GM12864 (cell line): ENCODE measurements at regions not wholly inside any gene's neighbourhood (a gene's known extent, or its start where the extent isn't known, plus 50 kb on each side); places are given as distances from the start of the nearest gene placed in this dataset.

ENCODE experiments used
- DNase-seq: peaks from one replicate; pipeline ENCODE4 v3.0.0-alpha.2; 2011; ENCODE audit warnings: low read depth
- H3K4me3 ChIP-seq: 2 replicates; pipeline ENCODE4 v1.5.1; 2011; ENCODE audit warnings: mild to moderate bottlenecking, low read depth, low read length, control low read depth
- TF ChIP-seq, protein P1 (sequence below): IDR thresholded peaks from 2 replicates; pipeline ENCODE4 v1.5.1; 2011; ENCODE audit warnings: low read depth, mild to moderate bottlenecking, moderate library complexity, low read length, control low read depth, inconsistent platforms; ENCODE audit errors: missing control alignments

DNA sequence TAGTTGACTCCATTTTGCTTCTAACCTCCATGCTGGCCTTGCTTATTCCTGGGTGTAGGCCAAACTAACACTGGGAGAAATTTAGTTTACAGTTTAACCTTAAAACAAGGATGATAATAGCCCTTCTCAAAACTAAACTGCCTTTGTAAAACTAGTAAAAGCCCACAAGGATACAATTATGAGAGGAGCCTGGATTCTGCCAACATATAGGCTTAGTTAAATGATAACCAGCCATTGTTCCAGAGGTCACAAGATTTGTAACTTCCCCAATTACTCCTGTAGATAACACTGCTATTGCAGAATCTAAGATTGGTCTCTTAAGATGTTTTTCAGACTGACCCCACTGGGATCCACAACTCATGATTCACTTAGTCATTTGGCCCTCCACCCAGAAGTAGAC is 2300.3 kb upstream of the C9orf72 start:
- H3K4me3 ChIP-seq: no peak overlapping the region
- no peak for DNase-seq
- TF ChIP-seq, protein P1, sequence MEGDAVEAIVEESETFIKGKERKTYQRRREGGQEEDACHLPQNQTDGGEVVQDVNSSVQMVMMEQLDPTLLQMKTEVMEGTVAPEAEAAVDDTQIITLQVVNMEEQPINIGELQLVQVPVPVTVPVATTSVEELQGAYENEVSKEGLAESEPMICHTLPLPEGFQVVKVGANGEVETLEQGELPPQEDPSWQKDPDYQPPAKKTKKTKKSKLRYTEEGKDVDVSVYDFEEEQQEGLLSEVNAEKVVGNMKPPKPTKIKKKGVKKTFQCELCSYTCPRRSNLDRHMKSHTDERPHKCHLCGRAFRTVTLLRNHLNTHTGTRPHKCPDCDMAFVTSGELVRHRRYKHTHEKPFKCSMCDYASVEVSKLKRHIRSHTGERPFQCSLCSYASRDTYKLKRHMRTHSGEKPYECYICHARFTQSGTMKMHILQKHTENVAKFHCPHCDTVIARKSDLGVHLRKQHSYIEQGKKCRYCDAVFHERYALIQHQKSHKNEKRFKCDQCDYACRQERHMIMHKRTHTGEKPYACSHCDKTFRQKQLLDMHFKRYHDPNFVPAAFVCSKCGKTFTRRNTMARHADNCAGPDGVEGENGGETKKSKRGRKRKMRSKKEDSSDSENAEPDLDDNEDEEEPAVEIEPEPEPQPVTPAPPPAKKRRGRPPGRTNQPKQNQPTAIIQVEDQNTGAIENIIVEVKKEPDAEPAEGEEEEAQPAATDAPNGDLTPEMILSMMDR: no peak

DNA sequence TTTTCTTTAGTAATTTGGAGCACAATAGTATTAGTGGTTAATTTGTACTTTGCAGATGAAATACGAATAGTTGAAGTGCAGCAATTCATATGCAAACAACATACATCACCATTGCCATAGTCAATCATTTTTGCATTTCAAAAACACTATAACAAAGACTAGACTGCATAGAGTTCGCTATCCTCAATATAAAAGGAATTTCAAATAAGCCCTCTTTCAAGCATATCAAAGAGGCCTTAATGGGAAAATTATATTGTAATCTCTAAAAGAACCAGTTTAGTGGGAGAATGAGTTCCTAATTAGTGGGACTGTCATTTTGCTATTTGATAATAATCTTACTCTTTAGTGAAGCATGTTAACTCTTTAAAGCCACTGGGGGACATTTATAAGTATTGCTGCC is 2302.3 kb upstream of the C9orf72 start:
- no peak for DNase-seq
- H3K4me3 ChIP-seq: no peak overlapping the region
- TF ChIP-seq, protein P1: no peak

DNA sequence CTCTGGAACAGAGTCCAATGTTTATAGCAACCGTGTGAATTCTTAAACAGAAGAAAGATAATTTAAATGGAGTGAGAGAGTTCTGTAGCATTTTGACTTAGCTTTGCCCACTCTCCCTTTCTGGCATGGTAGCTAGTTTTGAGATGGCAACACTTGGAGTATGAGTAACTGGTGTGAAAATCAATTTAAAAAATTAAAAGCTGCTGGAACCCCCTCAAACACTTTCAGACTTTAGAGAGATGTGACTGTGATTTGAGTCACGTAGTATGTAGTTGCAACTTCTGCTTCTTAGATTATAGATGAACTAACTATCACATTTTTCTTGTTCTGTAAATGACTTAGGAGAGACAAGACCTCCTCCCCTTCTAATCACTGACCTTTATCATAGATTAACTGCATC is 2309.5 kb upstream of the C9orf72 start:
- no peak for DNase-seq
- no peak overlapping the region for H3K4me3 ChIP-seq
- TF ChIP-seq, protein P1: no peak

DNA sequence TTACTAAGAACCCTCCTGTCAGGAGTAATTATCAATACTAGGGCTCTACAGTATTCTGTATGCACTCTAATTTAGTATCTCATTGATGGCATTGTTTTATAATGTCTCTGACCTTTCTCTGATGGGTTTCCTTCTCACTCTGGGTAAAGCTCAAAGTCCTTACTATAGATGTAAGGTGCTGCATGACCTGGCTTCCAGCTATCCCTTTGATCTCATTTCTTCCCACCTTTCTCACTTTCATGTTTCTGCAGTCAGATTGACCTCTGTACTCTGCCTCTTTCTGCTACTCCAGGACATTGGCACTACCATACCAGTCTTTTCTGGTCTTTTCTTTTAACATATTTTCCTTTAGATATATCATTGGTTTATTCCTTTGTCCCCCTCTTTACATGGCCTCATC is 2332.8 kb upstream of the C9orf72 start:
- TF ChIP-seq, protein P1: no peak
- no peak overlapping the region for H3K4me3 ChIP-seq
- no peak for DNase-seq

DNA sequence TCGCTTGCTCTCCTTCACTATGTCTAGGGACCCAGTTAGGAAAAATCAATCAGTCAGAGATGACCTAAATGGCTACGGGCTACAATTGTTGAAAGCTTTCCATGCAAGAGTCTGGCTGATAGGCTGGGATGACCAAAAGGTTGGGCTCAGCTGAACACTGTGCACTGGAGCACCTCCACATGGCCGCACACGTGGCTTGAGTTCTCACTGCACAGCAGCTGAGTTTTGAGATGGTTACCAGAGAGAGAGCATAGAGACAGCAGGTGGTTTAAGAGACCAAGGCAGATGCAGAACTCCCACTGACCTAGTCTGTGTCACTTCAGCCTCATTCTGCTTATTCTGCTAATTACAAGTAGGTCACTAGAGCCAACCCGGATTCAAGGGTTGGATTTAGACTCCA is 2354.8 kb upstream of the C9orf72 start:
- no peak overlapping the region for H3K4me3 ChIP-seq
- DNase-seq: no peak
- TF ChIP-seq, protein P1: no peak

DNA sequence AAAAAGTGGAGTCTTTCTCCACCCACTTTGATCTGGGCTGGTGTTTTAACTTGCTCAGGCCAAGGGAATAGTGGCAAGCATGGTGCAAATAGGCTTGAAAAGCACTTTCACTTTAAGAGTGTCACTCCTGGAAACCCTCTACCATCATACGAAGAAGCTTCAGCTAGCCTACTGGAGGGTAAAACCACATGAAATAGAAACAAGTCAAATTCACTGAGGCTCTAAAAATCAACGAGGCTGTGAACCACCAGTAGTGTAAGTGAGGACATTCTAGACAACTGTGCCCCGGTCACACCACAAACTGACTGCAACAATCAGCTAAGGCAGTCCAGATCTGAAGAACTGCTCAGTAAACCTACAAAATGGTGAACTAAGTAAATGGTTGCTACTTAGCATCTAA is 2366.3 kb upstream of the C9orf72 start:
- no peak for DNase-seq
- TF ChIP-seq, protein P1: no peak

DNA sequence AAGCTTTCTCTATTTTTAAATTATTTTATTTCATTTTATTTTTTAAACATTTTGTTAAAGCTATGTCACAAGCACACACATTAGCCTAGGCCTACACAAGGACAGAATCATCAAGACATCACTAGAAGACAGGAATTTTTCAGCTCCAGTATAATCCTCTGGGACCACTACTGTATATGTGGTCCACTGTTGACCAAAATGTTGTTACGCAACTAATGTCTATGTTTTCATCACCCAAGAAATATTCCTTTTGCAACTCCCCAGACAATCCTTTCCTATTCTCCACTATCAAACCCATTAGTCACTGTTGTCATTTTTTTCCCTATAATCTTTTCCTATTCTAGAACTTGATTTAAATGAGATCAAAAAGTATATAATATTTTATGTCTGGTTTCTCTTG is 2371.7 kb upstream of the C9orf72 start:
- DNase-seq: no peak
- TF ChIP-seq, protein P1: no peak
- no peak overlapping the region for H3K4me3 ChIP-seq

More for the DNA sequence above, 2366.3 kb upstream of the C9orf72 start:
- H3K4me3 ChIP-seq: no peak overlapping the region
